SK-N-SH treated with all-trans-retinoic acid at 6 μM for 48 hours (cell line): ENCODE measurements at regions not wholly inside any gene's neighbourhood (a gene's known extent, or its start where the extent isn't known, plus 50 kb on each side); places are given as distances from the start of the nearest gene placed in this dataset.

ENCODE experiments used
- ATAC-seq: fragments of 200-7000 bp; cut with Tn5 transposase; 3 replicates; pipeline ENCODE4 v1.9.1; 2020; ENCODE audit warnings: mild to moderate bottlenecking, moderate library complexity
- ARNTL ChIP-seq: fragments of 450-650 bp; formaldehyde crosslinking; IDR thresholded peaks from 2 replicates; pipeline ENCODE4 v1.5.0; 2020; ENCODE audit warnings: low read depth, mild to moderate bottlenecking, moderate library complexity, borderline replicate concordance
- BACH2 ChIP-seq: fragments of 250-450 bp; sonication (Bioruptor Pico); IDR thresholded peaks from 2 replicates; pipeline ENCODE4 v1.9.0; 2021; ENCODE audit warnings: mild to moderate bottlenecking, borderline replicate concordance
- CSDC2 ChIP-seq: fragments of 250-450 bp; sonication (Bioruptor Pico); IDR thresholded peaks from 2 replicates; pipeline ENCODE4 v1.5.0; 2020; ENCODE audit warnings: mild to moderate bottlenecking, moderate library complexity
- ESRRG ChIP-seq: fragments of 250-450 bp; sonication (Bioruptor Pico); IDR thresholded peaks from 2 replicates; pipeline ENCODE4 v1.6.1; 2021; ENCODE audit warnings: mild to moderate bottlenecking
- GLIS3 ChIP-seq: fragments of 250-450 bp; sonication (Bioruptor Pico); IDR thresholded peaks from 2 replicates; pipeline ENCODE4 v1.5.0; 2020; ENCODE audit warnings: mild to moderate bottlenecking, moderate library complexity
- ISL1 ChIP-seq: fragments of 250-450 bp; sonication (Bioruptor Pico); IDR thresholded peaks from 2 replicates; pipeline ENCODE4 v2.1.2; 2022; ENCODE audit warnings: mild to moderate bottlenecking, moderate library complexity
- OSR1 ChIP-seq: fragments of 250-450 bp; sonication (Bioruptor Pico); IDR thresholded peaks from 2 replicates; pipeline ENCODE4 v1.8.0; 2022; ENCODE audit warnings: moderate library complexity, mild to moderate bottlenecking, inconsistent platforms
- PATZ1 ChIP-seq: fragments of 250-450 bp; sonication (Bioruptor Pico); IDR thresholded peaks from 2 replicates; pipeline ENCODE4 v1.8.0; 2020; ENCODE audit warnings: mild to moderate bottlenecking, moderate library complexity, borderline replicate concordance
- PPARA ChIP-seq: fragments of 250-450 bp; sonication (Bioruptor Pico); IDR thresholded peaks from 2 replicates; pipeline ENCODE4 v1.5.0; 2020; ENCODE audit warnings: mild to moderate bottlenecking, borderline replicate concordance
- SNAI2 ChIP-seq: fragments of 250-450 bp; sonication (Bioruptor Pico); IDR thresholded peaks from 2 replicates; pipeline ENCODE4 v1.5.0; 2020; ENCODE audit warnings: mild to moderate bottlenecking, moderate library complexity
- TCF4 ChIP-seq: fragments of 250-450 bp; sonication (Bioruptor Pico); IDR thresholded peaks from 2 replicates; pipeline ENCODE4 v1.8.0; 2021; ENCODE audit warnings: mild to moderate bottlenecking, moderate library complexity, borderline replicate concordance
- TOX ChIP-seq: fragments of 250-450 bp; sonication (Bioruptor Pico); IDR thresholded peaks from 2 replicates; pipeline ENCODE4 v1.8.0; 2021; ENCODE audit warnings: mild to moderate bottlenecking, moderate library complexity, borderline replicate concordance
- ZC3H10 ChIP-seq: fragments of 250-450 bp; sonication (Bioruptor Pico); IDR thresholded peaks from 2 replicates; pipeline ENCODE4 v1.5.1; 2021; ENCODE audit warnings: mild to moderate bottlenecking, moderate library complexity
- ZFP3 ChIP-seq: fragments of 250-450 bp; sonication (Bioruptor Pico); IDR thresholded peaks from 2 replicates; pipeline ENCODE4 v1.5.0; 2020; ENCODE audit warnings: mild to moderate bottlenecking, moderate library complexity
- ZFP30 ChIP-seq: fragments of 450-650 bp; formaldehyde crosslinking; IDR thresholded peaks from 2 replicates; pipeline ENCODE4 v1.5.0; 2022; ENCODE audit warnings: mild to moderate bottlenecking, moderate library complexity
- ZNF70 ChIP-seq: fragments of 450-650 bp; formaldehyde crosslinking; IDR thresholded peaks from 2 replicates; pipeline ENCODE4 v1.5.0; 2020; ENCODE audit warnings: mild to moderate bottlenecking, moderate library complexity
- ZNF8 ChIP-seq: fragments of 450-650 bp; formaldehyde crosslinking; IDR thresholded peaks from 2 replicates; pipeline ENCODE4 v1.5.0; 2020; ENCODE audit warnings: mild to moderate bottlenecking, moderate library complexity
- TF ChIP-seq, protein P1 (sequence below): fragments of 250-450 bp; sonication (Bioruptor Pico); IDR thresholded peaks from 2 replicates; pipeline ENCODE4 v1.8.0; 2021; ENCODE audit warnings: low read depth, mild to moderate bottlenecking, moderate library complexity, borderline replicate concordance
- TF ChIP-seq, protein P2 (sequence below): fragments of 250-450 bp; sonication (Bioruptor Pico); IDR thresholded peaks from 2 replicates; pipeline ENCODE4 v1.5.1; 2020; ENCODE audit warnings: low read depth, mild to moderate bottlenecking, moderate library complexity
- TF ChIP-seq, protein P3 (sequence below): fragments of 250-450 bp; sonication (Bioruptor Pico); IDR thresholded peaks from 2 replicates; pipeline ENCODE4 v1.5.0; 2020; ENCODE audit warnings: mild to moderate bottlenecking, moderate library complexity
- TF ChIP-seq, protein P4 (sequence below): fragments of 250-450 bp; sonication (Bioruptor Pico); IDR thresholded peaks from 2 replicates; pipeline ENCODE4 v1.5.1; 2021; ENCODE audit warnings: mild to moderate bottlenecking, moderate library complexity

DNA sequence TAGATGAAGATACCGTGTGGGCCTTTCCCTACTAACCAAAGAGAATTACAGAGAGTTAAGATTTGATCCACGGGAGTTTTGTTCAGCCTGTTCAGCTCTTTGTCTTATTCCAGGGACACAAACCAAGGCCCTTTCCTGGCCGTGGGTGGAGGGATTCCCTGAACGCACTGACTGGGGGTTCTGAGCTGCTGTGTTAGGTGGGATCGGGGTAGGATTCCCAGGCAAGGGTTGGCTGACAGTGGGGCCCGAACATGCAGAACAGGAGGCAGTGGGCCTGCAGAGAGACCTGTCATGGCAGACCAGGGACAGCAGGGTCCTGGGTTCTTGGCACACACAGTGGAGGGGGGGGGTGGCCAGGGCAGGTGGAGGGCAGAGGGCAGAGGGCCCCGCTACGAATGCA lies 89.5 kb upstream of the MKI67 start (continued):
- TF ChIP-seq, protein P1, sequence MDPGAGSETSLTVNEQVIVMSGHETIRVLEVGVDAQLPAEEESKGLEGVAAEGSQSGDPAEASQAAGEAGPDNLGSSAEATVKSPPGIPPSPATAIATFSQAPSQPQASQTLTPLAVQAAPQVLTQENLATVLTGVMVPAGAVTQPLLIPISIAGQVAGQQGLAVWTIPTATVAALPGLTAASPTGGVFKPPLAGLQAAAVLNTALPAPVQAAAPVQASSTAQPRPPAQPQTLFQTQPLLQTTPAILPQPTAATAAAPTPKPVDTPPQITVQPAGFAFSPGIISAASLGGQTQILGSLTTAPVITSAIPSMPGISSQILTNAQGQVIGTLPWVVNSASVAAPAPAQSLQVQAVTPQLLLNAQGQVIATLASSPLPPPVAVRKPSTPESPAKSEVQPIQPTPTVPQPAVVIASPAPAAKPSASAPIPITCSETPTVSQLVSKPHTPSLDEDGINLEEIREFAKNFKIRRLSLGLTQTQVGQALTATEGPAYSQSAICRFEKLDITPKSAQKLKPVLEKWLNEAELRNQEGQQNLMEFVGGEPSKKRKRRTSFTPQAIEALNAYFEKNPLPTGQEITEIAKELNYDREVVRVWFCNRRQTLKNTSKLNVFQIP (CRISPR knock-in tag) = no peak
- TF ChIP-seq TOX (CRISPR knock-in tag) (no peak), PATZ1 (no peak), BACH2 (no peak), ISL1 (CRISPR knock-in tag) (no peak), SNAI2 (no peak), CSDC2 (CRISPR knock-in tag) (no peak), ZFP30 (CRISPR knock-in tag) (no peak), ZC3H10 (CRISPR knock-in tag) (no peak), ZNF8 (no peak)
- TF ChIP-seq, protein P2, sequence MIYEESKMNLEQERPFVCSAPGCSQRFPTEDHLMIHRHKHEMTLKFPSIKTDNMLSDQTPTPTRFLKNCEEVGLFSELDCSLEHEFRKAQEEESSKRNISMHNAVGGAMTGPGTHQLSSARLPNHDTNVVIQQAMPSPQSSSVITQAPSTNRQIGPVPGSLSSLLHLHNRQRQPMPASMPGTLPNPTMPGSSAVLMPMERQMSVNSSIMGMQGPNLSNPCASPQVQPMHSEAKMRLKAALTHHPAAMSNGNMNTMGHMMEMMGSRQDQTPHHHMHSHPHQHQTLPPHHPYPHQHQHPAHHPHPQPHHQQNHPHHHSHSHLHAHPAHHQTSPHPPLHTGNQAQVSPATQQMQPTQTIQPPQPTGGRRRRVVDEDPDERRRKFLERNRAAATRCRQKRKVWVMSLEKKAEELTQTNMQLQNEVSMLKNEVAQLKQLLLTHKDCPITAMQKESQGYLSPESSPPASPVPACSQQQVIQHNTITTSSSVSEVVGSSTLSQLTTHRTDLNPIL (CRISPR knock-in tag) = no peak

DNA sequence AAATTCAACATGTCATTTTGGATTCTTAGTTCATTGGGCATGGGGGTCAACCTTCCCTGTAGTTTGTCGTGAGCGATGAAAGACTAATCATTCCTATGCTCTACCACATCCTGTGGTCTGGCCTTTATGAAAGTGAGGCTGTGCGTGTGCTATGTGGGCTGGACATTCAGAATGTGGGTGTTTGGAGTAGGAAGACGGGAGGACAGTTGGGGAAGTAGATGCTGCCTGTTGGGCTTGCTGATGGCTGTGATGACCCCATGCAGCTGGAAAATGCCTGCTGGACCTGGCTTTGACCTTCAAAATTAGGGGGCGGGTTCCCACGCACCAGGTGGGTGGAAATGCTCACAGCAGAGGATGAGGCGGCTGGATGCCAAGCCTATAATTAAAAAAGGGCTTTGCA lies 90.9 kb upstream of the MKI67 start:
- ATAC-seq = no peak
- TF ChIP-seq ZNF70 (CRISPR knock-in tag) = no peak
- TF ChIP-seq CSDC2 (CRISPR knock-in tag) = no peak
- TF ChIP-seq PATZ1 = no peak
- TF ChIP-seq ZNF8 = no peak
- no peak for TF ChIP-seq GLIS3
- no peak for TF ChIP-seq ESRRG (CRISPR knock-in tag)
- no peak for TF ChIP-seq SNAI2
- TF ChIP-seq, protein P3, sequence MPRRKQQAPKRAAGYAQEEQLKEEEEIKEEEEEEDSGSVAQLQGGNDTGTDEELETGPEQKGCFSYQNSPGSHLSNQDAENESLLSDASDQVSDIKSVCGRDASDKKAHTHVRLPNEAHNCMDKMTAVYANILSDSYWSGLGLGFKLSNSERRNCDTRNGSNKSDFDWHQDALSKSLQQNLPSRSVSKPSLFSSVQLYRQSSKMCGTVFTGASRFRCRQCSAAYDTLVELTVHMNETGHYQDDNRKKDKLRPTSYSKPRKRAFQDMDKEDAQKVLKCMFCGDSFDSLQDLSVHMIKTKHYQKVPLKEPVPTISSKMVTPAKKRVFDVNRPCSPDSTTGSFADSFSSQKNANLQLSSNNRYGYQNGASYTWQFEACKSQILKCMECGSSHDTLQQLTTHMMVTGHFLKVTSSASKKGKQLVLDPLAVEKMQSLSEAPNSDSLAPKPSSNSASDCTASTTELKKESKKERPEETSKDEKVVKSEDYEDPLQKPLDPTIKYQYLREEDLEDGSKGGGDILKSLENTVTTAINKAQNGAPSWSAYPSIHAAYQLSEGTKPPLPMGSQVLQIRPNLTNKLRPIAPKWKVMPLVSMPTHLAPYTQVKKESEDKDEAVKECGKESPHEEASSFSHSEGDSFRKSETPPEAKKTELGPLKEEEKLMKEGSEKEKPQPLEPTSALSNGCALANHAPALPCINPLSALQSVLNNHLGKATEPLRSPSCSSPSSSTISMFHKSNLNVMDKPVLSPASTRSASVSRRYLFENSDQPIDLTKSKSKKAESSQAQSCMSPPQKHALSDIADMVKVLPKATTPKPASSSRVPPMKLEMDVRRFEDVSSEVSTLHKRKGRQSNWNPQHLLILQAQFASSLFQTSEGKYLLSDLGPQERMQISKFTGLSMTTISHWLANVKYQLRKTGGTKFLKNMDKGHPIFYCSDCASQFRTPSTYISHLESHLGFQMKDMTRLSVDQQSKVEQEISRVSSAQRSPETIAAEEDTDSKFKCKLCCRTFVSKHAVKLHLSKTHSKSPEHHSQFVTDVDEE (CRISPR knock-in tag) = no peak
- no peak for TF ChIP-seq ARNTL (CRISPR knock-in tag)
- TF ChIP-seq, protein P2 (CRISPR knock-in tag) = no peak
- TF ChIP-seq ZFP3 (CRISPR knock-in tag) = no peak
- TF ChIP-seq TCF4 = no peak
- TF ChIP-seq, protein P4, sequence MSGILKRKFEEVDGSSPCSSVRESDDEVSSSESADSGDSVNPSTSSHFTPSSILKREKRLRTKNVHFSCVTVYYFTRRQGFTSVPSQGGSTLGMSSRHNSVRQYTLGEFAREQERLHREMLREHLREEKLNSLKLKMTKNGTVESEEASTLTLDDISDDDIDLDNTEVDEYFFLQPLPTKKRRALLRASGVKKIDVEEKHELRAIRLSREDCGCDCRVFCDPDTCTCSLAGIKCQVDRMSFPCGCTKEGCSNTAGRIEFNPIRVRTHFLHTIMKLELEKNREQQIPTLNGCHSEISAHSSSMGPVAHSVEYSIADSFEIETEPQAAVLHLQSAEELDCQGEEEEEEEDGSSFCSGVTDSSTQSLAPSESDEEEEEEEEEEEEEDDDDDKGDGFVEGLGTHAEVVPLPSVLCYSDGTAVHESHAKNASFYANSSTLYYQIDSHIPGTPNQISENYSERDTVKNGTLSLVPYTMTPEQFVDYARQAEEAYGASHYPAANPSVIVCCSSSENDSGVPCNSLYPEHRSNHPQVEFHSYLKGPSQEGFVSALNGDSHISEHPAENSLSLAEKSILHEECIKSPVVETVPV = no peak
- no peak for TF ChIP-seq ISL1 (CRISPR knock-in tag)
- TF ChIP-seq BACH2 = no peak
- TF ChIP-seq ZFP30 (CRISPR knock-in tag) = no peak
- no peak for TF ChIP-seq TOX (CRISPR knock-in tag)
- TF ChIP-seq OSR1 (CRISPR knock-in tag) = no peak
- TF ChIP-seq, protein P1 (CRISPR knock-in tag) = no peak
- TF ChIP-seq PPARA = no peak
